A549 (cell line): ENCODE measurements at regions not wholly inside any gene's neighbourhood (a gene's known extent, or its start where the extent isn't known, plus 50 kb on each side); places are given as distances from the start of the nearest gene placed in this dataset.

Source experiments
- ATAC-seq, 2 experiments: fragments of 200-7000 bp in 1 of 2; fragments of >200 bp in 1 of 2; cut with Nextera tagmentation in 1 of 2; cut with Tn5 transposase in 1 of 2; 3 replicates each; pipeline versions ENCODE4 v1.8.0 to v1.9.1; 2018 to 2020; ENCODE audit warnings: mild to moderate bottlenecking in 1 of 2, moderate library complexity in 1 of 2
- CTCF ChIA-PET: fragments of 300-600 bp; sonication (Branson Sonifier 250); formaldehyde crosslinking; extraction: SDS; loops from one replicate; lab custom pipeline; 2021; ENCODE audit warnings: antibody characterized with exemption, inconsistent platforms; lab: Yijun Ruan, JAX
- POLR2A ChIA-PET: fragments of 350-600 bp; formaldehyde crosslinking; extraction: SDS; loops from one replicate; lab custom pipeline; 2021; ENCODE audit warnings: antibody characterized with exemption, inconsistent platforms; lab: Yijun Ruan, JAX
- DNase-seq, 2 experiments: peaks; one replicate each; pipeline versions ENCODE4 v3.0.0 to v3.0.0-alpha.2; 2011 to 2016; ENCODE audit warnings: low read depth in 1 of 2, low spot score in 1 of 2
- FAIRE-seq: peaks from 2 replicates; lab custom pipeline; 2011; peaks lifted over from hg19 to GRCh38; lab: Jason Lieb, UNC
- H3K27ac ChIP-seq, 2 experiments: fragments of >200 bp; sonication (Bioruptor Twin); formaldehyde crosslinking; 3 replicates each; pipeline ENCODE4 v1.5.1; 2016 to 2017
- H3K4me1 ChIP-seq: fragments of >200 bp; sonication (Bioruptor Twin); formaldehyde crosslinking; 3 replicates; pipeline ENCODE4 v1.6.1; 2016
- H3K4me2 ChIP-seq: fragments of >200 bp; sonication (Bioruptor Twin); formaldehyde crosslinking; 3 replicates; pipeline ENCODE4 v1.6.1; 2016
- H3K4me3 ChIP-seq: fragments of >200 bp; sonication (Bioruptor Twin); formaldehyde crosslinking; 3 replicates; pipeline ENCODE4 v1.5.1; 2016
- H3K9me3 ChIP-seq: fragments of >200 bp; sonication (Bioruptor Twin); formaldehyde crosslinking; 3 replicates; pipeline ENCODE4 v1.6.1; 2016
- BCL3 ChIP-seq: fragments of >200 bp; sonication (Bioruptor Twin); formaldehyde crosslinking; IDR thresholded peaks from 3 replicates; pipeline ENCODE4 v1.6.1; 2016
- BHLHE40 ChIP-seq: IDR thresholded peaks from 2 replicates; pipeline ENCODE4 v1.6.1; 2012; ENCODE audit warnings: low read depth, low read length, inconsistent platforms
- CBX2 ChIP-seq: fragments of 200-600 bp; sonication (generic); IDR thresholded peaks from 2 replicates; pipeline ENCODE4 v1.6.1; 2016; ENCODE audit warnings: low read depth, mild to moderate bottlenecking, borderline replicate concordance
- CHD2 ChIP-seq: fragments of 150-350 bp; IDR thresholded peaks from 2 replicates; pipeline ENCODE4 v1.6.1; 2014; ENCODE audit warnings: low read length; ENCODE audit not compliant: partially characterized antibody
- E2F6 ChIP-seq: IDR thresholded peaks from 2 replicates; pipeline ENCODE4 v1.6.1; 2012; ENCODE audit warnings: low read depth, borderline replicate concordance
- EHF ChIP-seq: fragments of 250-450 bp; sonication (Bioruptor Pico); IDR thresholded peaks from 2 replicates; pipeline ENCODE4 v1.5.0; 2020; ENCODE audit warnings: mild to moderate bottlenecking
- EHMT2 ChIP-seq: fragments of 200-600 bp; sonication (generic); IDR thresholded peaks from 2 replicates; pipeline ENCODE4 v1.6.1; 2016; ENCODE audit warnings: antibody characterized with exemption, low read depth, mild to moderate bottlenecking, moderate library complexity
- ESRRA ChIP-seq: fragments of 150-350 bp; IDR thresholded peaks from 2 replicates; pipeline ENCODE4 v1.6.1; 2014; ENCODE audit warnings: mild to moderate bottlenecking, low read length, borderline replicate concordance
- FOXS1 ChIP-seq: fragments of 250-450 bp; sonication (Bioruptor Pico); IDR thresholded peaks from 2 replicates; pipeline ENCODE4 v1.5.0; 2020; ENCODE audit warnings: mild to moderate bottlenecking, moderate library complexity
- HDAC2 ChIP-seq: fragments of 200-600 bp; sonication (generic); IDR thresholded peaks from 2 replicates; pipeline ENCODE4 v1.6.1; 2016
- HMGXB4 ChIP-seq: fragments of 250-450 bp; sonication (Bioruptor Pico); IDR thresholded peaks from 2 replicates; pipeline ENCODE4 v1.5.0; 2021; ENCODE audit warnings: mild to moderate bottlenecking, moderate library complexity, borderline replicate concordance
- HOXA7 ChIP-seq: fragments of 250-450 bp; sonication (Bioruptor Pico); IDR thresholded peaks from 2 replicates; pipeline ENCODE4 v1.5.0; 2020; ENCODE audit warnings: mild to moderate bottlenecking, moderate library complexity
- MAFK ChIP-seq: fragments of 450-650 bp; IDR thresholded peaks from 2 replicates; pipeline ENCODE4 v1.6.1; 2014; ENCODE audit not compliant: partially characterized antibody
- NR3C1 ChIP-seq: fragments of >200 bp; sonication (Bioruptor Twin); formaldehyde crosslinking; IDR thresholded peaks from 3 replicates; pipeline ENCODE4 v1.6.1; 2017
- PBX3 ChIP-seq: IDR thresholded peaks from 2 replicates; pipeline ENCODE4 v1.6.1; 2012
- PHF8 ChIP-seq: fragments of 200-600 bp; sonication (generic); IDR thresholded peaks from 2 replicates; pipeline ENCODE4 v1.6.1; 2016; ENCODE audit warnings: low read depth, mild to moderate bottlenecking, antibody characterized with exemption, moderate library complexity, borderline replicate concordance
- POLR2A ChIP-seq: IDR thresholded peaks from 2 replicates; pipeline ENCODE4 v1.6.1; 2012; ENCODE audit warnings: mild to moderate bottlenecking, low read length
- RAD21 ChIP-seq, 2 experiments: fragments of >200 bp in 1 of 2; sonication (Bioruptor Twin) in 1 of 2; formaldehyde crosslinking in 1 of 2; IDR thresholded peaks in 1 of 2; conservative IDR thresholded peaks in 1 of 2; 2 replicates in 1 of 2; 3 replicates in 1 of 2; pipeline ENCODE4 v1.6.1; 2012 to 2018; ENCODE audit warnings: inconsistent platforms in 1 of 2
- RARB ChIP-seq: fragments of 250-450 bp; sonication (Bioruptor Pico); IDR thresholded peaks from 2 replicates; pipeline ENCODE4 v1.8.0; 2021; ENCODE audit warnings: mild to moderate bottlenecking, moderate library complexity
- RFX5 ChIP-seq: fragments of 450-650 bp; IDR thresholded peaks from 2 replicates; pipeline ENCODE4 v1.7.1; 2014; ENCODE audit warnings: antibody characterized with exemption, mild to moderate bottlenecking, moderate library complexity
- SMC3 ChIP-seq: fragments of >200 bp; sonication (Bioruptor Twin); formaldehyde crosslinking; IDR thresholded peaks from 3 replicates; pipeline ENCODE4 v1.6.1; 2018; ENCODE audit warnings: inconsistent platforms
- TFCP2L1 ChIP-seq: fragments of 250-450 bp; sonication (Bioruptor Pico); IDR thresholded peaks from 2 replicates; pipeline ENCODE4 v1.5.0; 2021; ENCODE audit warnings: mild to moderate bottlenecking
- USF2 ChIP-seq: fragments of 450-650 bp; IDR thresholded peaks from 2 replicates; pipeline ENCODE4 v1.6.1; 2014; ENCODE audit warnings: antibody characterized with exemption
- ZFP36 ChIP-seq: fragments of 450-650 bp; IDR thresholded peaks from 2 replicates; pipeline ENCODE4 v1.6.1; 2014; ENCODE audit warnings: borderline replicate concordance; ENCODE audit not compliant: partially characterized antibody
- WGBS: methylation state at CpG from one replicate; pipeline ENCODE4 v1.1.6; 2017; ENCODE audit errors: missing lambda C conversion rate; 5-methylcytosine and 5-hydroxymethylcytosine counted together

- no peak overlapping the region for H3K4me3 ChIP-seq
- DNase-seq (no peak), ATAC-seq (no peak), FAIRE-seq (no peak)
- no peak overlapping the region for H3K27ac ChIP-seq
- POLR2A ChIA-PET, result no interaction called here
- CTCF ChIA-PET, result no interaction called here
- no peaks in the 10 kb centered on the region for H3K4me1 ChIP-seq
- H3K4me2 ChIP-seq, result no peak overlapping the region
- 0% methylated on average over 3 of the region's 3 CpGs for WGBS
- TF ChIP-seq HOXA7, result no peak
- TF ChIP-seq EHMT2, result no peak
- TF ChIP-seq HDAC2, result no peak
- no peak for TF ChIP-seq MAFK
- no peak for TF ChIP-seq ZFP36
- TF ChIP-seq USF2, result no peak
- TF ChIP-seq ESRRA, result no peak
- TF ChIP-seq HMGXB4, result no peak
- TF ChIP-seq PBX3, result no peak
- TF ChIP-seq E2F6, result no peak
- TF ChIP-seq POLR2A, result no peak
- no peaks in the 10 kb centered on the region for H3K9me3 ChIP-seq
These were observed 355.5 kb upstream of the TSHZ2 start for GRCh38 chr20:52616629-52617028.

- CTCF ChIA-PET, result no interaction called here
- no peak for ATAC-seq
- WGBS, result 0% methylated on average over 3 of the region's 3 CpGs
These were observed 357.9 kb upstream of the TSHZ2 start for GRCh38 chr20:52614051-52614863.

More at GRCh38 chr20:52614051-52614863, 357.9 kb upstream of the TSHZ2 start:
- no peak overlapping the region for H3K27ac ChIP-seq
- no peak for FAIRE-seq
- H3K4me2 ChIP-seq, result no peak overlapping the region
- no peaks in the 10 kb centered on the region for H3K9me3 ChIP-seq
- H3K4me1 ChIP-seq, result no peaks in the 10 kb centered on the region
- no peak for DNase-seq
- TF ChIP-seq BCL3 (no peak), CHD2 (no peak), POLR2A (no peak), RFX5 (no peak), SMC3 (no peak), E2F6 (no peak), EHF (no peak), USF2 (no peak), NR3C1 (no peak), RAD21 (conservative IDR thresholded peaks at IDR 0.05 in 1 of 2, IDR thresholded peaks at IDR 0.05 in 1 of 2) (no peak), MAFK (no peak), PHF8 (no peak), FOXS1 (CRISPR knock-in tag) (no peak), CBX2 (no peak), BHLHE40 (no peak), TFCP2L1 (CRISPR knock-in tag) (no peak), RARB (CRISPR knock-in tag) (no peak)
- TF ChIP-seq, all 56 proteins: peak for 0
- POLR2A ChIA-PET, result no interaction called here
- H3K4me3 ChIP-seq, result no peak overlapping the region
